H1 (cell line): ENCODE measurements at regions not wholly inside any gene's neighbourhood (a gene's known extent, or its start where the extent isn't known, plus 50 kb on each side); places are given as distances from the start of the nearest gene placed in this dataset.

Experiments used
- CTCF ChIA-PET: fragments of 300-600 bp; sonication (Branson Sonifier 250); formaldehyde crosslinking; loops from one replicate; lab custom pipeline; 2021; ENCODE audit not compliant: partially characterized antibody; lab: Charles Lee
- POLR2A ChIA-PET: fragments of 300-600 bp; sonication (Branson Sonifier 250); formaldehyde crosslinking; loops from one replicate; lab custom pipeline; 2021; ENCODE audit warnings: inconsistent platforms; ENCODE audit not compliant: partially characterized antibody; lab: Charles Lee
- DNase-seq, 2 experiments: peaks; one replicate each; pipeline versions ENCODE4 v3.0.0 to v3.0.0-alpha.2; 2010 to 2022; ENCODE audit warnings: low spot score in 2 of 2, low read depth in 1 of 2, mixed read lengths in 1 of 2
- FAIRE-seq: peaks from 2 replicates; lab custom pipeline; 2011; peaks lifted over from hg19 to GRCh38; lab: Jason Lieb, UNC
- H2AFZ ChIP-seq: 2 replicates; pipeline ENCODE4 v1.8.1; 2012; ENCODE audit warnings: low read length, inconsistent platforms
- H2AK5ac ChIP-seq: 2 replicates; pipeline ENCODE4 v1.6.1; 2013; ENCODE audit warnings: low read depth, low read length
- H2BK120ac ChIP-seq: replicated peaks from 2 replicates; pipeline ENCODE3; 2013; ENCODE audit warnings: low read depth, low read length, inconsistent platforms
- H2BK12ac ChIP-seq: 2 replicates; pipeline ENCODE4 v1.6.1; 2013; ENCODE audit warnings: low read depth, low read length
- H2BK15ac ChIP-seq: 2 replicates; pipeline ENCODE4 v1.6.1; 2013; ENCODE audit warnings: low read length
- H2BK20ac ChIP-seq: 2 replicates; pipeline ENCODE4 v1.6.1; 2013; ENCODE audit warnings: low read length
- H2BK5ac ChIP-seq: 2 replicates; pipeline ENCODE4 v1.6.1; 2013; ENCODE audit warnings: low read depth, low read length
- H3K14ac ChIP-seq: 2 replicates; pipeline ENCODE4 v1.6.1; 2013; ENCODE audit warnings: inconsistent platforms; ENCODE audit not compliant: insufficient read length
- H3K18ac ChIP-seq: 2 replicates; pipeline ENCODE4 v1.6.1; 2013; ENCODE audit warnings: low read length; ENCODE audit errors: extremely low read depth
- H3K23ac ChIP-seq: 2 replicates; pipeline ENCODE4 v1.6.1; 2013; ENCODE audit warnings: inconsistent platforms; ENCODE audit not compliant: insufficient read length
- H3K23me2 ChIP-seq: 2 replicates; pipeline ENCODE4 v1.6.1; 2013; ENCODE audit warnings: low read depth, low read length
- H3K27ac ChIP-seq: 2 replicates; pipeline ENCODE4 v1.6.1; 2011; ENCODE audit warnings: low read depth, low read length, inconsistent platforms
- H3K27me3 ChIP-seq, 4 experiments: replicated peaks in 1 of 4; 1 replicate in 1 of 4; 2 replicates in 3 of 4; pipeline versions ENCODE4 v1.6.1 to v1.8.1; 2011 to 2013; ENCODE audit warnings: low read length in 3 of 4, mild to moderate bottlenecking in 3 of 4, inconsistent platforms in 2 of 4, mixed read lengths in 2 of 4, moderate library complexity in 1 of 4; ENCODE audit not compliant: control insufficient read depth in 3 of 4, insufficient read depth in 3 of 4; ENCODE audit errors: extremely low read depth in 1 of 4
- H3K36me3 ChIP-seq, 4 experiments: 2 replicates each; pipeline versions ENCODE4 v1.6.1 to v1.8.1; 2011 to 2013; ENCODE audit warnings: mild to moderate bottlenecking in 4 of 4, low read length in 3 of 4, moderate library complexity in 2 of 4, control low read depth in 1 of 4, inconsistent platforms in 1 of 4; ENCODE audit not compliant: insufficient read depth in 4 of 4, control insufficient read depth in 2 of 4
- H3K4ac ChIP-seq: replicated peaks from 2 replicates; pipeline ENCODE3; 2013; ENCODE audit warnings: low read length, low read depth, mixed read lengths, inconsistent platforms; ENCODE audit not compliant: insufficient read length
- H3K4me1 ChIP-seq, 4 experiments: replicated peaks in 1 of 4; 1 replicate in 1 of 4; 2 replicates in 3 of 4; pipeline versions ENCODE4 v1.6.1 to v1.8.1; 2011 to 2013; ENCODE audit warnings: low read length in 3 of 4, inconsistent platforms in 2 of 4, mixed read lengths in 1 of 4; ENCODE audit not compliant: insufficient read depth in 4 of 4, control insufficient read depth in 3 of 4
- H3K4me2 ChIP-seq, 2 experiments: 2 replicates each; pipeline versions ENCODE4 v1.6.1 to v1.8.1; 2011 to 2013; ENCODE audit warnings: low read depth in 2 of 2, low read length in 2 of 2, control low read depth in 1 of 2, inconsistent platforms in 1 of 2, mild to moderate bottlenecking in 1 of 2; ENCODE audit not compliant: insufficient read depth in 1 of 2
- H3K4me3 ChIP-seq, 4 experiments: fragments of 200-600, 300-600 bp in 1 of 4; sonication (generic), shearing (Covaris generic), sonication (Bioruptor Twin) in 1 of 4; 2 replicates each; pipeline versions ENCODE4 v1.5.1 to v1.8.1; 2011 to 2016; ENCODE audit warnings: low read length in 4 of 4, low read depth in 3 of 4, control low read depth in 2 of 4, inconsistent platforms in 2 of 4, mild to moderate bottlenecking in 2 of 4, mixed read lengths in 1 of 4, moderate library complexity in 1 of 4; ENCODE audit not compliant: insufficient read depth in 2 of 4; ENCODE audit errors: extremely low read depth in 1 of 4
- H3K56ac ChIP-seq: replicated peaks from 2 replicates; pipeline ENCODE3; 2013; ENCODE audit warnings: low read depth, mild to moderate bottlenecking, mixed read lengths, low read length, inconsistent platforms; ENCODE audit not compliant: insufficient read length
- H3K79me1 ChIP-seq: 2 replicates; pipeline ENCODE4 v1.6.1; 2013; ENCODE audit warnings: low read depth, low read length, control low read depth
- H3K79me2 ChIP-seq, 2 experiments: 2 replicates each; pipeline versions ENCODE4 v1.6.1 to v1.8.1; 2012 to 2013; ENCODE audit warnings: low read length in 2 of 2, mild to moderate bottlenecking in 2 of 2, inconsistent platforms in 1 of 2; ENCODE audit not compliant: insufficient read depth in 2 of 2, control insufficient read depth in 1 of 2
- H3K9ac ChIP-seq, 4 experiments: replicated peaks in 1 of 4; 1 replicate in 1 of 4; 2 replicates in 3 of 4; pipeline versions ENCODE4 v1.6.1 to v1.8.1; 2011 to 2013; ENCODE audit warnings: low read depth in 3 of 4, low read length in 3 of 4, control low read depth in 2 of 4, mild to moderate bottlenecking in 2 of 4, moderate library complexity in 2 of 4, inconsistent platforms in 1 of 4; ENCODE audit errors: extremely low read depth in 1 of 4
- H3K9me3 ChIP-seq, 2 experiments: 2 replicates each; pipeline versions ENCODE4 v1.6.1 to v1.8.1; 2012 to 2013; ENCODE audit warnings: mild to moderate bottlenecking in 2 of 2, moderate library complexity in 2 of 2, control low read depth in 1 of 2, inconsistent platforms in 1 of 2, low read depth in 1 of 2, low read length in 1 of 2, mixed read lengths in 1 of 2; ENCODE audit not compliant: insufficient read depth in 2 of 2
- H4K20me1 ChIP-seq, 2 experiments: replicated peaks in 1 of 2; 2 replicates each; pipeline versions ENCODE3 to v1.8.1; 2011 to 2013; ENCODE audit warnings: inconsistent platforms in 2 of 2, low read length in 2 of 2, mild to moderate bottlenecking in 1 of 2; ENCODE audit not compliant: insufficient read depth in 2 of 2, control insufficient read depth in 1 of 2
- H4K5ac ChIP-seq: 2 replicates; pipeline ENCODE4 v1.6.1; 2013; ENCODE audit warnings: low read length, low read depth, mixed read lengths, inconsistent platforms; ENCODE audit not compliant: insufficient read length
- H4K8ac ChIP-seq: 2 replicates; pipeline ENCODE4 v1.8.0; 2013; ENCODE audit warnings: mild to moderate bottlenecking, moderate library complexity, low read length, inconsistent platforms; ENCODE audit not compliant: insufficient read depth; ENCODE audit errors: extremely low read depth
- H4K91ac ChIP-seq: replicated peaks from 2 replicates; pipeline ENCODE3; 2013; ENCODE audit warnings: low read length, mixed read lengths, inconsistent platforms; ENCODE audit not compliant: insufficient read length
- CHD1 ChIP-seq: IDR thresholded peaks from 2 replicates; pipeline ENCODE4 v1.6.1; 2012; ENCODE audit warnings: low read depth, low read length, improper control_type of control experiment
- EP300 ChIP-seq, 2 experiments: IDR thresholded peaks; 1 replicate in 1 of 2; 2 replicates in 1 of 2; pipeline ENCODE4 v1.6.1; 2011 to 2012; ENCODE audit warnings: low read depth in 2 of 2, low read length in 2 of 2, mild to moderate bottlenecking in 2 of 2, borderline replicate concordance in 1 of 2, inconsistent platforms in 1 of 2, moderate library complexity in 1 of 2
- FOSL1 ChIP-seq: IDR thresholded peaks from 2 replicates; pipeline ENCODE4 v1.6.1; 2011; ENCODE audit warnings: mild to moderate bottlenecking, low read depth, low read length, moderate library complexity; ENCODE audit not compliant: insufficient read depth
- GABPA ChIP-seq: IDR thresholded peaks from 2 replicates; pipeline ENCODE4 v1.6.1; 2011; ENCODE audit warnings: mild to moderate bottlenecking, low read length, moderate library complexity, borderline replicate concordance; ENCODE audit not compliant: insufficient read depth
- HDAC2 ChIP-seq, 2 experiments: fragments of 300-600 bp in 1 of 2; sonication (generic) in 1 of 2; IDR thresholded peaks; 2 replicates each; pipeline ENCODE4 v1.6.1; 2011 to 2012; ENCODE audit warnings: low read depth in 2 of 2, low read length in 2 of 2, mild to moderate bottlenecking in 2 of 2, moderate library complexity in 2 of 2, borderline replicate concordance in 1 of 2, inconsistent platforms in 1 of 2
- NRF1 ChIP-seq: IDR thresholded peaks from 2 replicates; pipeline ENCODE4 v1.6.1; 2011; ENCODE audit warnings: mild to moderate bottlenecking, low read depth, low read length, improper control_type of control experiment
- POLR2A ChIP-seq, 2 experiments: IDR thresholded peaks; 1 replicate in 1 of 2; 2 replicates in 1 of 2; pipeline ENCODE4 v1.6.1; 2011; ENCODE audit warnings: low read depth in 2 of 2, low read length in 2 of 2, mild to moderate bottlenecking in 2 of 2; ENCODE audit errors: control extremely low read depth in 1 of 2
- TAF1 ChIP-seq: IDR thresholded peaks from 2 replicates; pipeline ENCODE4 v1.6.1; 2011; ENCODE audit warnings: mild to moderate bottlenecking, low read depth, low read length
- TAF7 ChIP-seq: optimal IDR thresholded peaks from 2 replicates; pipeline ENCODE3; 2011; ENCODE audit warnings: low read depth, mild to moderate bottlenecking, inconsistent platforms, low read length, moderate library complexity, borderline replicate concordance
- WGBS, 2 experiments: shearing (Covaris generic) in 1 of 2; methylation state at CpG; one replicate each; pipeline versions ENCODE4 v1.1.6 to v1.1.7; 2013 to 2015; ENCODE audit warnings: low lambda C conversion rate in 2 of 2, mixed read lengths in 2 of 2, inconsistent platforms in 1 of 2, low coverage in 1 of 2, missing lambda C conversion rate in 1 of 2; ENCODE audit not compliant: insufficient replicate concordance in 2 of 2, insufficient coverage in 1 of 2, insufficient read length in 1 of 2; ENCODE audit errors: extremely low coverage in 1 of 2, missing lambda C conversion rate in 1 of 2; 5-methylcytosine and 5-hydroxymethylcytosine counted together
- TF ChIP-seq, protein P1 (sequence below): IDR thresholded peaks from 2 replicates; pipeline ENCODE4 v1.6.1; 2011; ENCODE audit warnings: low read length, improper control_type of control experiment
- TF ChIP-seq, protein P2 (sequence below): IDR thresholded peaks from 2 replicates; pipeline ENCODE4 v1.6.1; 2012; ENCODE audit warnings: low read length, inconsistent platforms

DNA sequence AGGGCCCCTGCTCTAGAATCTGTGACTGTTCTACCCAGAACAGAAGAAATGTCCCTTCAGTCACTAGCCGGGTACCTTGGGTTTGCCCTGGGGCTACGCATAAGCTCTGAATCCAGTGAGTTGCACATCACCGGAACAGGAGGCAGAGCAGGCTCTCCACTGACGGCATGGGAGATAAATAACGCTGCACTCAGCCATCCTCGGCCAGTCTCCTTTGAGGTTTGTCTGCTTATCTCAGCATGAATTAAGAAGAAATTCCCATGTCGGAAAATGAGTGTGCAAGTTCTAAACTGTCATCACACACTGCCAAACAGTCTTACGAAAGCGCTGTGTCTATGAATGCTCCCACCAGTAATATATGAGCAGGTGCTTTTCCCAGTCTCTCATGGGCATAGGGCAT, 90.8 kb downstream of the FAM50B start:
- FAIRE-seq (no peak), DNase-seq (no peak)
- Histone ChIP-seq H3K27me3 (no peaks in the 10 kb centered on the region), H2BK120ac (no peak overlapping the region), H3K56ac (no peak overlapping the region), H3K9me3 (no peaks in the 10 kb centered on the region), H2BK12ac (no peak overlapping the region), H2AK5ac (no peak overlapping the region), H3K4me1 (no peaks in the 10 kb centered on the region; a peak in 1 of 7 replicates), H3K4me3 (no peak overlapping the region), H4K5ac (no peak overlapping the region), H2BK15ac (no peak overlapping the region), H2BK20ac (no peak overlapping the region), H4K91ac (no peak overlapping the region), H3K23me2 (no peaks in the 10 kb centered on the region), H3K79me2 (no peaks in the 10 kb centered on the region), H3K27ac (no peak overlapping the region), H3K79me1 (no peaks in the 10 kb centered on the region), H3K23ac (no peak overlapping the region), H3K14ac (no peak overlapping the region), H2BK5ac (no peak overlapping the region), H3K4me2 (no peak overlapping the region), H3K4ac (no peak overlapping the region), H4K20me1 (no peaks in the 10 kb centered on the region), H3K36me3 (no peaks in the 10 kb centered on the region), H2AFZ (no peak overlapping the region), H4K8ac (no peak overlapping the region), H3K18ac (no peak overlapping the region), H3K9ac (no peak overlapping the region)
- ChIA-PET CTCF (interaction anchor here (1.0 to 5.5 kb wide), 4 partner anchors 10 to 140 kb away, joined by 3 to 42 read pairs (median 14); partner anchors contain the start of gene FAM50B), POLR2A (interaction anchor here (0.7 to 2.0 kb wide), 2 partner anchors 39 to 1142 kb away, joined by 3 to 5 read pairs; no protein-coding TSS in a partner anchor)
- 96% methylated on average over 9 of the region's 9 CpGs; no CpG with 5 or more reads in 1 of the 2 experiments for WGBS, 2 experiments
- TF ChIP-seq FOSL1: no peak
- TF ChIP-seq, protein P1, sequence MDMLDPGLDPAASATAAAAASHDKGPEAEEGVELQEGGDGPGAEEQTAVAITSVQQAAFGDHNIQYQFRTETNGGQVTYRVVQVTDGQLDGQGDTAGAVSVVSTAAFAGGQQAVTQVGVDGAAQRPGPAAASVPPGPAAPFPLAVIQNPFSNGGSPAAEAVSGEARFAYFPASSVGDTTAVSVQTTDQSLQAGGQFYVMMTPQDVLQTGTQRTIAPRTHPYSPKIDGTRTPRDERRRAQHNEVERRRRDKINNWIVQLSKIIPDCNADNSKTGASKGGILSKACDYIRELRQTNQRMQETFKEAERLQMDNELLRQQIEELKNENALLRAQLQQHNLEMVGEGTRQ: no peak
- TF ChIP-seq EP300 (IDR thresholded peaks at IDR 0.05; ENCODE audit: borderline replicate concordance in 1 of 2, low read depth in 2 of 2, low read length in 2 of 2): no peak
- TF ChIP-seq, protein P2, sequence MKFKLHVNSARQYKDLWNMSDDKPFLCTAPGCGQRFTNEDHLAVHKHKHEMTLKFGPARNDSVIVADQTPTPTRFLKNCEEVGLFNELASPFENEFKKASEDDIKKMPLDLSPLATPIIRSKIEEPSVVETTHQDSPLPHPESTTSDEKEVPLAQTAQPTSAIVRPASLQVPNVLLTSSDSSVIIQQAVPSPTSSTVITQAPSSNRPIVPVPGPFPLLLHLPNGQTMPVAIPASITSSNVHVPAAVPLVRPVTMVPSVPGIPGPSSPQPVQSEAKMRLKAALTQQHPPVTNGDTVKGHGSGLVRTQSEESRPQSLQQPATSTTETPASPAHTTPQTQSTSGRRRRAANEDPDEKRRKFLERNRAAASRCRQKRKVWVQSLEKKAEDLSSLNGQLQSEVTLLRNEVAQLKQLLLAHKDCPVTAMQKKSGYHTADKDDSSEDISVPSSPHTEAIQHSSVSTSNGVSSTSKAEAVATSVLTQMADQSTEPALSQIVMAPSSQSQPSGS: no peak
- no peak for TF ChIP-seq HDAC2 (IDR thresholded peaks at IDR 0.05; ENCODE audit: borderline replicate concordance in 1 of 2, low read depth in 2 of 2, low read length in 2 of 2)
- no peak for TF ChIP-seq POLR2A (IDR thresholded peaks at IDR 0.05; ENCODE audit: control extremely low read depth in 1 of 2, low read depth in 2 of 2, low read length in 2 of 2)
- no peak for TF ChIP-seq CHD1
- no peak for TF ChIP-seq TAF7
- TF ChIP-seq GABPA: no peak
- TF ChIP-seq NRF1: no peak
- no peak for TF ChIP-seq TAF1
